ENCODE measurements at regions not wholly inside any gene's neighbourhood (a gene's known extent, or its start where the extent isn't known, plus 50 kb on each side); places are given as distances from the start of the nearest gene placed in this dataset.

DNA sequence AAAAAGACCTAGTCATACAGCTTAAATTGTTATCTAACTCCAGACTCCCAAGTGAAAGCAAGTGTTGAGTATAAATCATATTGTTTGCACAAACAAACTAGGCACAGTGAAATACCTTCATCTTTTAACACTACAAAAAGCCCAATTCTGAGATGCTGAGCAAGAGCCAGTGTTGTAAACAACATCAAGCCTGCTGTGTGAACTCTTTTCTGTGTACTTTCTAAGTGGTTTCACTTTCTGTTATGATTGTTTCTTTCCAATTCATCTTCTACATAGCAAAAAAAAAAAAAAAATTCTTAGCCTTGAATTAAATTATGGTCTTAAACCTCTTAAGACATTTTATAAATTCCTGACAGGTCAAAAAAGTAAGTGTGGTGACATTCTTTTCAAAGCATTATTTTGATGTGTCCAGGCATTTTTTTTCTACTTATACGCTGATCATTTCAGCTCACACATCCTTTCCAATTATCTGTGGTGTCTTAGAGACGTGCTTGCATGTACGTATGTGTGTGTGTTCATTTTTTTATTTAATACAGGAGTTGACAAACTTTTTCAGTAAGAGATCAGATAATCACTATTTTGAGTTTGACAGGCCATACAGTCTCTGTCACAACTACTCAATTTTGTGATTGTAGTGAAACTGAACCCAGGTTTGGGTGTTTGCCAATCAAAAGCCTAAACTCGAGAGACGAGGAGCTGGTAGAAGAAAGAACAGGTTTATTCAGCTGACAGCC, 556.1 kb downstream of the CDH9 start:
- TF ChIP-seq, protein P1, sequence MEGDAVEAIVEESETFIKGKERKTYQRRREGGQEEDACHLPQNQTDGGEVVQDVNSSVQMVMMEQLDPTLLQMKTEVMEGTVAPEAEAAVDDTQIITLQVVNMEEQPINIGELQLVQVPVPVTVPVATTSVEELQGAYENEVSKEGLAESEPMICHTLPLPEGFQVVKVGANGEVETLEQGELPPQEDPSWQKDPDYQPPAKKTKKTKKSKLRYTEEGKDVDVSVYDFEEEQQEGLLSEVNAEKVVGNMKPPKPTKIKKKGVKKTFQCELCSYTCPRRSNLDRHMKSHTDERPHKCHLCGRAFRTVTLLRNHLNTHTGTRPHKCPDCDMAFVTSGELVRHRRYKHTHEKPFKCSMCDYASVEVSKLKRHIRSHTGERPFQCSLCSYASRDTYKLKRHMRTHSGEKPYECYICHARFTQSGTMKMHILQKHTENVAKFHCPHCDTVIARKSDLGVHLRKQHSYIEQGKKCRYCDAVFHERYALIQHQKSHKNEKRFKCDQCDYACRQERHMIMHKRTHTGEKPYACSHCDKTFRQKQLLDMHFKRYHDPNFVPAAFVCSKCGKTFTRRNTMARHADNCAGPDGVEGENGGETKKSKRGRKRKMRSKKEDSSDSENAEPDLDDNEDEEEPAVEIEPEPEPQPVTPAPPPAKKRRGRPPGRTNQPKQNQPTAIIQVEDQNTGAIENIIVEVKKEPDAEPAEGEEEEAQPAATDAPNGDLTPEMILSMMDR (IDR thresholded peaks at IDR 0.05; ENCODE audit: extremely low read depth in 1 of 2, insufficient read depth in 1 of 2, low read depth in 1 of 2, low read length in 2 of 2) = no peak
- TF ChIP-seq, protein P2, sequence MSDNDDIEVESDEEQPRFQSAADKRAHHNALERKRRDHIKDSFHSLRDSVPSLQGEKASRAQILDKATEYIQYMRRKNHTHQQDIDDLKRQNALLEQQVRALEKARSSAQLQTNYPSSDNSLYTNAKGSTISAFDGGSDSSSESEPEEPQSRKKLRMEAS (IDR thresholded peaks at IDR 0.05; ENCODE audit: insufficient read depth, insufficient read length) = no peak
- no peak for TF ChIP-seq EZH2 (IDR thresholded peaks at IDR 0.05; ENCODE audit: borderline replicate concordance, low read depth, low read length, severe bottlenecking)
- no peak for TF ChIP-seq POLR2A (IDR thresholded peaks at IDR 0.05; ENCODE audit: low read depth, low read length)
- TF ChIP-seq POLR2AphosphoS5 (IDR thresholded peaks at IDR 0.05; ENCODE audit: insufficient read depth, low read depth, low read length) = no peak
- TF ChIP-seq FOS (IDR thresholded peaks at IDR 0.05; ENCODE audit: borderline replicate concordance, insufficient read depth, low read length) = no peak
